Hepatocyte (in vitro differentiated cells): ENCODE measurements at regions not wholly inside any gene's neighbourhood (a gene's known extent, or its start where the extent isn't known, plus 50 kb on each side); places are given as distances from the start of the nearest gene placed in this dataset.

ENCODE experiments used
- DNase-seq: peaks from one replicate; pipeline ENCODE4 v3.0.0-alpha.2; 2016; ENCODE audit warnings: low spot score
- H2AFZ ChIP-seq: fragments of 200-600 bp; sonication (generic); 2 replicates; pipeline ENCODE4 v1.6.0; 2016; ENCODE audit warnings: antibody characterized with exemption, mild to moderate bottlenecking
- H3K27ac ChIP-seq: fragments of 200-600 bp; sonication (generic); 2 replicates; pipeline ENCODE4 v1.5.1; 2016; ENCODE audit warnings: mild to moderate bottlenecking
- H3K27me3 ChIP-seq: fragments of 200-600 bp; sonication (generic); 2 replicates; pipeline ENCODE4 v1.6.1; 2016
- H3K36me3 ChIP-seq: fragments of 200-600 bp; sonication (generic); replicated peaks from 2 replicates; pipeline ENCODE4 v1.5.1; 2016; ENCODE audit warnings: low read depth; ENCODE audit not compliant: insufficient read depth
- H3K4me1 ChIP-seq: fragments of 200-600 bp; sonication (generic); 2 replicates; pipeline ENCODE4 v1.5.1; 2016; ENCODE audit warnings: mild to moderate bottlenecking, moderate library complexity; ENCODE audit not compliant: insufficient read depth
- H3K4me2 ChIP-seq: fragments of 200-600 bp; sonication (generic); 2 replicates; pipeline ENCODE4 v1.6.0; 2016
- H3K4me3 ChIP-seq: fragments of 200-600 bp; sonication (generic); 2 replicates; pipeline ENCODE4 v1.5.1; 2016; ENCODE audit warnings: mild to moderate bottlenecking
- H3K79me2 ChIP-seq: fragments of 200-600 bp; sonication (generic); 2 replicates; pipeline ENCODE4 v1.6.0; 2017; ENCODE audit warnings: mild to moderate bottlenecking
- H3K9me2 ChIP-seq: fragments of 200-600 bp; sonication (generic); replicated peaks from 2 replicates; pipeline ENCODE4 v1.6.0; 2017; ENCODE audit warnings: mild to moderate bottlenecking; ENCODE audit not compliant: insufficient read depth
- H3K9me3 ChIP-seq: fragments of 200-600 bp; sonication (generic); 2 replicates; pipeline ENCODE4 v1.5.1; 2016; ENCODE audit warnings: low read depth, mild to moderate bottlenecking
- H4K20me1 ChIP-seq: fragments of 200-600 bp; sonication (generic); 2 replicates; pipeline ENCODE4 v1.6.0; 2016; ENCODE audit warnings: mild to moderate bottlenecking; ENCODE audit not compliant: insufficient read depth, poor library complexity, severe bottlenecking
- EZH2 ChIP-seq: fragments of 200-600 bp; sonication (generic); IDR thresholded peaks from 2 replicates; pipeline ENCODE4 v1.6.1; 2016; ENCODE audit warnings: antibody characterized with exemption, mild to moderate bottlenecking, borderline replicate concordance
- EZH2phosphoT487 ChIP-seq: fragments of 200-600 bp; sonication (generic); IDR thresholded peaks from one replicate; pipeline ENCODE4 v1.6.1; 2018; ENCODE audit warnings: antibody characterized with exemption, mild to moderate bottlenecking, low read depth, moderate library complexity; ENCODE audit not compliant: unreplicated experiment, severe bottlenecking
- WGBS: methylation state at CpG from one replicate; pipeline ENCODE4 v1.1.6; 2016; ENCODE audit warnings: low lambda C conversion rate; ENCODE audit errors: missing lambda C conversion rate; 5-methylcytosine and 5-hydroxymethylcytosine counted together
- TF ChIP-seq, protein P1 (sequence below): fragments of 200-600 bp; sonication (generic); IDR thresholded peaks from 2 replicates; pipeline ENCODE4 v1.5.1; 2016; ENCODE audit warnings: antibody characterized with exemption, mild to moderate bottlenecking; ENCODE audit not compliant: poor library complexity

DNA sequence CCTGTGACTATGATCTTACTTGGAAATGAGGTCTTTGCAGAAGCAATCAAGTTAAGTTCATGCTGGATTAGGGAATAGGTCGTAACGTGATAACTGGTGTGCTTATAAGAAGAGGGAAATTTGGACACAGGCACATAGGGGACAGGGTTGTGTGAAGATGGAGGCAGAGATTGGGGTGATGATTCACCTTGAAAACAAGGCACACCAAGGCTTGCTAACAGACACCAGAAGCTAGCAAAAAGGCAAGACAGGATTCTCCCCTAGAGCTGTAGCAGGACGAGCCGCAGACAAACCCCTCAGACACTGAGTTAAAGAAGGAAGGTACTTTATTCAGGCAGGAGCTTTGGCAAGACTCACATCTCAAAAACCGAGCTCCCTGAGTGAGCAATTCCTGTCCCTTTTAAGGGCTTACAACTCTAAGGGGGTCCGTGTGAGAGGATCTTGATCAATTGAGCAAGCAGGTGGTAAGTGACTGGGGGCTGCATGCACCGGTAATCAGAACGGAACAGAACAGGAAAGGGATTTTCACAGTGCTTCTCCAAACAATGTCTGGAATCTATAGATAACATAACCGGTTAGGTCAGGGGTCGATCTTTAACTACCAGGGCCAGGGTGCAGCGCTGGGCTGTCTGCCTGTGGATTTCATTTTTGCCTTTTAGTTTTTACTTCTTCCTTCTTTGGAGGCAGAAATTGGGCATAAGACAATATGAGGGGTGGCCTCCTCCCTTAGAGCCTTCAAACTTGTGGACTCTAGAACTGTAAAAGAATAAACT is 57.5 kb upstream of the S1PR3 start:
- Histone ChIP-seq H4K20me1 (no peaks in the 10 kb centered on the region), H3K27ac (no peak overlapping the region), H3K79me2 (no peaks in the 10 kb centered on the region), H3K27me3 (no peaks in the 10 kb centered on the region), H3K4me2 (no peak overlapping the region), H3K4me3 (no peak overlapping the region), H3K9me3 (no peaks in the 10 kb centered on the region), H3K36me3 (no peaks in the 10 kb centered on the region), H3K9me2 (no peaks in the 10 kb centered on the region), H3K4me1 (no peaks in the 10 kb centered on the region), H2AFZ (no peak overlapping the region)
- DNase-seq, result no peak
- TF ChIP-seq, protein P1, sequence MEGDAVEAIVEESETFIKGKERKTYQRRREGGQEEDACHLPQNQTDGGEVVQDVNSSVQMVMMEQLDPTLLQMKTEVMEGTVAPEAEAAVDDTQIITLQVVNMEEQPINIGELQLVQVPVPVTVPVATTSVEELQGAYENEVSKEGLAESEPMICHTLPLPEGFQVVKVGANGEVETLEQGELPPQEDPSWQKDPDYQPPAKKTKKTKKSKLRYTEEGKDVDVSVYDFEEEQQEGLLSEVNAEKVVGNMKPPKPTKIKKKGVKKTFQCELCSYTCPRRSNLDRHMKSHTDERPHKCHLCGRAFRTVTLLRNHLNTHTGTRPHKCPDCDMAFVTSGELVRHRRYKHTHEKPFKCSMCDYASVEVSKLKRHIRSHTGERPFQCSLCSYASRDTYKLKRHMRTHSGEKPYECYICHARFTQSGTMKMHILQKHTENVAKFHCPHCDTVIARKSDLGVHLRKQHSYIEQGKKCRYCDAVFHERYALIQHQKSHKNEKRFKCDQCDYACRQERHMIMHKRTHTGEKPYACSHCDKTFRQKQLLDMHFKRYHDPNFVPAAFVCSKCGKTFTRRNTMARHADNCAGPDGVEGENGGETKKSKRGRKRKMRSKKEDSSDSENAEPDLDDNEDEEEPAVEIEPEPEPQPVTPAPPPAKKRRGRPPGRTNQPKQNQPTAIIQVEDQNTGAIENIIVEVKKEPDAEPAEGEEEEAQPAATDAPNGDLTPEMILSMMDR, result no peak
- no peak for TF ChIP-seq EZH2phosphoT487
- no peak for TF ChIP-seq EZH2
- WGBS, result 38% methylated on average over 11 of the region's 11 CpGs

GRCh38 chr9:88934876-88935535 is 56.3 kb upstream of the S1PR3 start:
- no peak for TF ChIP-seq EZH2
- H2AFZ ChIP-seq, result no peak overlapping the region
- no peaks in the 10 kb centered on the region for H3K27me3 ChIP-seq
- no peaks in the 10 kb centered on the region for H3K4me1 ChIP-seq
- DNase-seq, result no peak
- no peaks in the 10 kb centered on the region for H3K36me3 ChIP-seq
- WGBS, result 76% methylated on average over 5 of the region's 5 CpGs
- H3K27ac ChIP-seq, result no peak overlapping the region
- H3K9me2 ChIP-seq, result no peaks in the 10 kb centered on the region
- no peak overlapping the region for H3K4me2 ChIP-seq
- H3K9me3 ChIP-seq, result no peaks in the 10 kb centered on the region
- H3K4me3 ChIP-seq, result no peak overlapping the region
- H4K20me1 ChIP-seq, result no peaks in the 10 kb centered on the region
- H3K79me2 ChIP-seq, result no peaks in the 10 kb centered on the region

GRCh38 chr9:88936132-88936531 is 55.1 kb upstream of the S1PR3 start:
- Histone ChIP-seq H3K4me2 (no peak overlapping the region), H3K9me2 (no peaks in the 10 kb centered on the region), H3K4me3 (no peak overlapping the region), H3K27ac (no peak overlapping the region), H3K9me3 (no peaks in the 10 kb centered on the region), H3K79me2 (no peaks in the 10 kb centered on the region), H2AFZ (no peak overlapping the region), H4K20me1 (no peaks in the 10 kb centered on the region), H3K36me3 (no peaks in the 10 kb centered on the region), H3K27me3 (no peaks in the 10 kb centered on the region), H3K4me1 (no peaks in the 10 kb centered on the region)
- DNase-seq, result no peak
- 93% methylated on average over 2 of the region's 2 CpGs for WGBS
- TF ChIP-seq EZH2phosphoT487 (no peak), EZH2 (no peak)
- TF ChIP-seq, protein P1, result no peak

DNA sequence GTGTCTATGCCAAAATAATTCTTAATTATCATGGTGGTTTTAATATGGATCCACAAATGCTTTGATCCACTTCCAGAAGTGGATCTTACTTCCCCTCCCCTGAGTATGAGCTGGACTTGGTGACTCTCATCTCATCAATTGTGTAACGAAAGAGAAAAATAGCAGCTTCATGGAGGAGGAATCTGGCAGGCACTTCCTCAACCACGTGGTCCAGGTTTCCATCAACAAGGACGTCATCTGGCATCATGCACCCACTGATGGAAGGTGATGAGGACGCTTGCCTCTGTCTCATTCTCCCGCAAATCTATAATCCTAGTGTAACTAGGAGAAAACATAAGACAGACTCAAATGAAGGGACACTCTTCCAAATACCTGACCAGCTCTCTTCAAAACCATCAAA is 54.6 kb upstream of the S1PR3 start:
- no peaks in the 10 kb centered on the region for H3K4me1 ChIP-seq
- TF ChIP-seq EZH2phosphoT487 (no peak), EZH2 (no peak)
- TF ChIP-seq, protein P1, result no peak
- H2AFZ ChIP-seq, result no peak overlapping the region
- no peaks in the 10 kb centered on the region for H3K27me3 ChIP-seq
- H3K79me2 ChIP-seq, result no peaks in the 10 kb centered on the region
- H3K4me3 ChIP-seq, result no peak overlapping the region
- no peak overlapping the region for H3K4me2 ChIP-seq
- no peak overlapping the region for H3K27ac ChIP-seq
- no peak for DNase-seq
- H3K9me3 ChIP-seq, result no peaks in the 10 kb centered on the region
- WGBS, result 92% methylated on average over 5 of the region's 5 CpGs
- no peaks in the 10 kb centered on the region for H4K20me1 ChIP-seq
- H3K9me2 ChIP-seq, result no peaks in the 10 kb centered on the region
- H3K36me3 ChIP-seq, result no peaks in the 10 kb centered on the region
